Psoas muscle (tissue), 7 donors: ENCODE measurements at regions not wholly inside any gene's neighbourhood (a gene's known extent, or its start where the extent isn't known, plus 50 kb on each side); places are given as distances from the start of the nearest gene placed in this dataset.
A peak's percentile ranks its signal among the peaks of the same experiment; 100 is the strongest.

Experiments used
- ATAC-seq, 4 donors: fragments of 200-7000 bp; cut with Tn5 transposase; one replicate each; pipeline ENCODE4 v1.9.1; 2020; ENCODE audit warnings: moderate library complexity in 3 of 4, mild to moderate bottlenecking in 2 of 4
- DNase-seq, 2 donors: peaks; one replicate each; pipeline ENCODE4 v3.0.0-alpha.2; 2020
- H3K27ac ChIP-seq: fragments of 200-600 bp; one replicate; pipeline ENCODE4 v1.8.0; 2022
- H3K27me3 ChIP-seq, 3 donors: fragments of 200-600 bp in 1 of 3; one replicate each; pipeline versions ENCODE4 v1.6.1 to v1.8.0; 2013 to 2022; ENCODE audit warnings: low read length in 2 of 3, mild to moderate bottlenecking in 2 of 3, moderate library complexity in 1 of 3; ENCODE audit not compliant: insufficient read depth in 3 of 3
- H3K36me3 ChIP-seq, 2 donors: fragments of 200-600 bp in 1 of 2; one replicate each; pipeline versions ENCODE4 v1.6.1 to v1.8.0; 2013 to 2022; ENCODE audit warnings: low read depth in 1 of 2, mild to moderate bottlenecking in 1 of 2, moderate library complexity in 1 of 2; ENCODE audit not compliant: insufficient read depth in 1 of 2
- H3K4me1 ChIP-seq: fragments of 200-600 bp; one replicate; pipeline ENCODE4 v1.8.0; 2022
- H3K4me3 ChIP-seq: fragments of 200-600 bp; one replicate; pipeline ENCODE4 v1.8.0; 2022; ENCODE audit warnings: mild to moderate bottlenecking
- H3K9me3 ChIP-seq: fragments of 200-600 bp; one replicate; pipeline ENCODE4 v1.8.0; 2022
- WGBS, 3 donors: extraction: QIAGEN DNeasy Blood & Tissue Kit; methylation state at CpG; one replicate each; pipeline versions ENCODE4 v1.1.6 to v1.1.7; 2013; 5-methylcytosine and 5-hydroxymethylcytosine counted together
- intact Hi-C, 2 donors: fragments of 100-400 bp; cut with DNase I; formaldehyde crosslinking; loops; one replicate each; pipeline versions ENCODE4 v1.11.0 to v1.14.2; 2022
- TF ChIP-seq, protein P1 (sequence below): fragments of 200-600 bp; IDR thresholded peaks from one replicate; pipeline ENCODE4 v1.8.0; 2022; ENCODE audit warnings: antibody characterized with exemption
- donor health status: healthy with polysubstance abuse.
- donor health status: DM: no; HTN: no; CAD: no; lungs with moderate emphysema.
- donor health status: Bipolar disorder and iron deficiency.
- donor health status: healthy.
- donor health status: DM: yes; HTN: yes; CAD: no.
- donor health status: DM: no; HTN: no; CAD: no.
- donor health status: DM: yes; HTN: yes; CAD: no.

DNA sequence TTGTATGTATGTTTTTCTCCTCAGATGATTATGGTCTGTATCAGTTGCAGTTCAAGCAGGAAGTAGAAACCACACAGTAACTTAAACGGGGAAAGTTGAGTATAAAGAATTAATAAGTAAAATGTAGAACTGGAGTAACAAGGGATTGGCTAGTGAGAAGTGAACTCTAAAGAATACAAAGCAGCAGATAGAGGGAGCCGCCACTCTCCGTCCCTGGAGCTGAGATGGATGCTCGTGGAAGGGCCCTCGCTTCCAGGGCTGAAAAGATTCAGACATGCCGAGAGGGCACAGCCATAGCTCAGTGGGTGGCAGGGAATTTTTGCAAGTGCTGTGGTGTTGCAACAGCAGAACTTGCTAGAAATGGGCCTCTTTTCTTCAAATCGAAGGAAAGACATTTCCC, 155.8 kb downstream of the COL6A3 start:
- no peaks in the 10 kb centered on the region for H3K9me3 ChIP-seq
- no peak overlapping the region for H3K4me3 ChIP-seq
- H3K27me3 ChIP-seq, result no peaks in the 10 kb centered on the region
- DNase-seq (no peak), ATAC-seq (no peak)
- peak overlapping the region; percentile 21 for H3K27ac ChIP-seq
- H3K36me3 ChIP-seq, result no peaks in the 10 kb centered on the region
- TF ChIP-seq, protein P1, sequence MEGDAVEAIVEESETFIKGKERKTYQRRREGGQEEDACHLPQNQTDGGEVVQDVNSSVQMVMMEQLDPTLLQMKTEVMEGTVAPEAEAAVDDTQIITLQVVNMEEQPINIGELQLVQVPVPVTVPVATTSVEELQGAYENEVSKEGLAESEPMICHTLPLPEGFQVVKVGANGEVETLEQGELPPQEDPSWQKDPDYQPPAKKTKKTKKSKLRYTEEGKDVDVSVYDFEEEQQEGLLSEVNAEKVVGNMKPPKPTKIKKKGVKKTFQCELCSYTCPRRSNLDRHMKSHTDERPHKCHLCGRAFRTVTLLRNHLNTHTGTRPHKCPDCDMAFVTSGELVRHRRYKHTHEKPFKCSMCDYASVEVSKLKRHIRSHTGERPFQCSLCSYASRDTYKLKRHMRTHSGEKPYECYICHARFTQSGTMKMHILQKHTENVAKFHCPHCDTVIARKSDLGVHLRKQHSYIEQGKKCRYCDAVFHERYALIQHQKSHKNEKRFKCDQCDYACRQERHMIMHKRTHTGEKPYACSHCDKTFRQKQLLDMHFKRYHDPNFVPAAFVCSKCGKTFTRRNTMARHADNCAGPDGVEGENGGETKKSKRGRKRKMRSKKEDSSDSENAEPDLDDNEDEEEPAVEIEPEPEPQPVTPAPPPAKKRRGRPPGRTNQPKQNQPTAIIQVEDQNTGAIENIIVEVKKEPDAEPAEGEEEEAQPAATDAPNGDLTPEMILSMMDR, result peak; percentile 5
- 74 to 87% (median 78%) methylated on average over 7 of the region's 7 CpGs for WGBS, 3 donors
- peaks cover 7% of the 10 kb centered on the region for H3K4me1 ChIP-seq
- intact Hi-C loops, result loop anchor here in 1 of 2 donors (5.0 kb wide), 1 partner anchor 56 kb away; no protein-coding TSS in a partner anchor

DNA sequence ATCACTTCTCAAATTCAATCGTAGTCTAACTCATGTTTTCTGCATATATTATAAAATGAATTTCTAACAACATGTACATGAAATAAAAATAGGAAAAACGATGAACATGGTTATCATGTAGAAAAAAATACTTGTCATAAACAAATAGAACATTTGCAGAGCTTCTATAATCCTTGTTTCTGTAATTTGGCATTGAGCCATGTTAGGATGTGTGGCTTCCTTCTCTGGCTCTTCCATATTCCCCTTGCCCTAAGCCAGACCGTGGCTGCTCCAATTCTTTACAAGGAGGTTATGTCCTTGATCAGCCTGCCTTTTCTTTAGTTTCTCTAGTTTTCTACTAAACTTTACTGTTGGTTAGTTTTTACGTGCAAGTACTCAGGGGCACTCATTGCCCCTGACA, 155.3 kb downstream of the COL6A3 start:
- ATAC-seq, result no peak
- H3K27ac ChIP-seq, result no peak overlapping the region

DNA sequence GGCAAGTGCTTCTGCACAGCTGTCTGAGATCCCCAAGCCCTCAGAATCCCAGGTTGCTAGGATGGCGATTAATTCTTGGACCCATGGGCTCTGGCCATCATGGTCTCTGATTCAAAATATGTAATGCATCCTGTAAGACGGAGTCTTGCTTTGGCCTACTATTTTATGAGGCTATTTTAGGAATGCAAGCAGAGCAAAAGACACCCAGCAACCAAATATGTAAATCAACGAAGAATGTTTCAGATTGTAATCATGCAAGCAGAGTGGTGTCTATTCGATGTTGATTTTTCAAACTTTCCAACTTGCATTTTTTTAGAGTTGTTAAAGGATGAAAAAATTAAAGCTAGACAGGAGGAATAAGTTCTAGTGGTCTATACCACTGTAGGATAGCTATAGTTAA, 154.8 kb downstream of the COL6A3 start:
- intact Hi-C loops, result loop anchor here in 1 of 2 donors (5.0 kb wide), 1 partner anchor 57 kb away; no protein-coding TSS in a partner anchor
- TF ChIP-seq, protein P1, result no peak
- WGBS, 3 donors, result 79 to 85% (median 80%) methylated on average over 4 of the region's 4 CpGs
- Histone ChIP-seq H3K36me3 (no peaks in the 10 kb centered on the region), H3K4me1 (peaks cover 7% of the 10 kb centered on the region), H3K9me3 (no peaks in the 10 kb centered on the region), H3K27ac (no peak overlapping the region), H3K4me3 (no peak overlapping the region), H3K27me3 (no peaks in the 10 kb centered on the region)
- DNase-seq (peak in 1 of 2 donors; percentile 19), ATAC-seq (no peak)

More for the DNA sequence above, 155.3 kb downstream of the COL6A3 start:
- Histone ChIP-seq H3K36me3 (no peaks in the 10 kb centered on the region), H3K4me1 (peaks cover 7% of the 10 kb centered on the region), H3K9me3 (no peaks in the 10 kb centered on the region), H3K27me3 (no peaks in the 10 kb centered on the region), H3K4me3 (no peak overlapping the region)
- intact Hi-C loops, result loop anchor here in 1 of 2 donors (5.0 kb wide), 1 partner anchor 56 kb away; no protein-coding TSS in a partner anchor
- no peak for DNase-seq
- TF ChIP-seq, protein P1, result no peak
- WGBS, 3 donors, result 82 to 92% (median 84%) methylated on average over 4 of the region's 4 CpGs

DNA sequence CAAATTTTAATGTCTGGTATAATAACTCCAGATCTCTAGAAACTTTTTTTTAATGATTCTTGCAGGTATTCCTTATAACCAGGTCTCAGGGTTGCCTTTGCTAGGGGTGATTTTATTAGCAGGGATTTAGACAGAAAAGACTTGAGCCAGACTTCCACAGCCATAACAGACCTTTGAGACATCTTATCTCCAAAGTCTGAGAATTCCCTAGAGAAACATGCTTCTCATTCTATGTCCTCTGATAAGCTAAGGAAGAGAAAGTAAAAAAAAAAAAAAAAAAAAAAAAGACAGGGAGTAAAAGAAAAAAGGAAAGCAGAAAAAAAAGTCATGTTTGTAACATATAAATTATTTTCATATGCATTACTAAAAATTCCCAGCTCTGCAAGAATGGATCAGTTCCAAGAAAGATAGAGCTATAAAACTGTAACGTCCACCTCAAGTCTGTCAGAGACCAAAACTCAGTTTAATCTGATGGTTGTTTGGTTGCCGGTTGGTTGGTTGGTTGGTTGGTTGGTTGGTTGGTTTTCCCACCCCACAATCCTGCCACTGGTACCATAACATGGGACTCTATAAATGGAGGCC, 153.8 kb downstream of the COL6A3 start:
- Histone ChIP-seq H3K36me3 (no peaks in the 10 kb centered on the region), H3K9me3 (no peaks in the 10 kb centered on the region), H3K4me3 (no peak overlapping the region), H3K27ac (no peak overlapping the region), H3K27me3 (no peaks in the 10 kb centered on the region), H3K4me1 (peaks cover 7% of the 10 kb centered on the region)
- TF ChIP-seq, protein P1, result no peak
- no peak for ATAC-seq
- DNase-seq, result no peak
- 49 to 72% (median 54%) methylated on average over 2 of the region's 2 CpGs for WGBS, 3 donors
- intact Hi-C loops, result no loop called here

DNA sequence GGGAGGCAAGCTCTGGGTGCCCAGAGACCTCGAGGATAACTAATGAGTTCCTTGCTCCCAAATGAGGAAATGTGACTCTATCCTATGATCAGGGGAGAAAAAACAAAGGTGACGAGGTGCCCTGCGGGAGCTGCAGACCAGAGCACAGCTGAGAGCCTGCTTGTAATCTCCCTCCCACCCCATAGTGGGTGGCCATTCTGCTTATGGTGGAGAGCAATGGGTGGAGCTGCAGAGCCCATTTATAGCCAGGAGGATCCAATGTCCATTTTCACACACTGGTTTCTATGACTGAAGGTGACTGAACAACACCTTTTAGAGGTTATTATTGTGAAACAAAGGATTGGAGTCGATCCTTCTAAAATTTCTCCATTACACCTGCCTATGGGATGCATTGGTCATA, 153.3 kb downstream of the COL6A3 start:
- no peaks in the 10 kb centered on the region for H3K36me3 ChIP-seq
- H3K27ac ChIP-seq, result no peak overlapping the region
- H3K9me3 ChIP-seq, result no peaks in the 10 kb centered on the region
- WGBS, 3 donors, result 92 to 96% (median 94%) methylated on average over 4 of the region's 4 CpGs
- ATAC-seq (no peak), DNase-seq (no peak)
- no peaks in the 10 kb centered on the region for H3K27me3 ChIP-seq
- H3K4me1 ChIP-seq, result peaks cover 7% of the 10 kb centered on the region
- no peak overlapping the region for H3K4me3 ChIP-seq
- intact Hi-C loops, result no loop called here
- TF ChIP-seq, protein P1, result no peak
